ENCODE measurements at regions not wholly inside any gene's neighbourhood (a gene's known extent, or its start where the extent isn't known, plus 50 kb on each side); places are given as distances from the start of the nearest gene placed in this dataset.
"Not testable (repeated sequence)": the region's sequence is repeated elsewhere in the genome, so short reads cannot be mapped to it uniquely, and the experiment has no call there.

GRCh38 chr9:107826688-107826983, 337.1 kb upstream of the KLF4 start:
- H3K9me2 ChIP-seq (ENCODE audit: insufficient read depth); H3K4me1 Mint-ChIP-seq; H3F3A ChIP-seq (replicated peaks; ENCODE audit: low read depth); H3K27ac ChIP-seq (ENCODE audit: low read depth); H3K36me3 Mint-ChIP-seq (ENCODE audit: low read depth); H3K4me3 Mint-ChIP-seq; H3K27ac Mint-ChIP-seq; DNase-seq (ENCODE audit: low spot score); H3K27me3 ChIP-seq (ENCODE audit: insufficient read depth); H3K4me3 ChIP-seq; H3K4me2 ChIP-seq; H3K36me3 ChIP-seq (ENCODE audit: insufficient read depth); ATAC-seq; H3K79me2 ChIP-seq (replicated peaks; ENCODE audit: insufficient read depth); H3K27me3 Mint-ChIP-seq (ENCODE audit: insufficient read depth, low read depth, poor library complexity); H3K9me3 Mint-ChIP-seq; H3K4me1 ChIP-seq (ENCODE audit: insufficient read depth); H4K20me1 ChIP-seq (replicated peaks; ENCODE audit: insufficient read depth); H2AFZ ChIP-seq: not testable (repeated sequence)

GRCh38 chr9:107824556-107824955, 335.0 kb upstream of the KLF4 start:
- Mint-ChIP-seq H3K4me3 (no peak overlapping the region), H3K27ac (no peak overlapping the region), H3K27me3 (ENCODE audit: insufficient read depth, low read depth, poor library complexity) (no peaks in the 10 kb centered on the region), H3K9me3 (no peaks in the 10 kb centered on the region; the same call in 2 of the 3 replicates), H3K4me1 (peaks cover 16% of the 10 kb centered on the region), H3K36me3 (ENCODE audit: low read depth) (no peaks in the 10 kb centered on the region)
- no peaks in the 10 kb centered on the region for H3F3A ChIP-seq (replicated peaks; ENCODE audit: low read depth)
- no peaks in the 10 kb centered on the region for H3K36me3 ChIP-seq (ENCODE audit: insufficient read depth)
- no peak overlapping the region for H3K4me3 ChIP-seq
- DNase-seq (ENCODE audit: low spot score): no peak
- no peak for ATAC-seq
- no peak overlapping the region for H3K27ac ChIP-seq (ENCODE audit: low read depth)
- H3K4me2 ChIP-seq: no peak overlapping the region
- H3K79me2 ChIP-seq (replicated peaks; ENCODE audit: insufficient read depth): no peaks in the 10 kb centered on the region
- H3K4me1 ChIP-seq (ENCODE audit: insufficient read depth): peaks cover 13% of the 10 kb centered on the region
- H3K27me3 ChIP-seq (ENCODE audit: insufficient read depth): no peaks in the 10 kb centered on the region
- no peaks in the 10 kb centered on the region for H4K20me1 ChIP-seq (replicated peaks; ENCODE audit: insufficient read depth)
- H3K9me2 ChIP-seq (ENCODE audit: insufficient read depth): peaks cover 3% of the 10 kb centered on the region; the same call in 1 of the 2 replicates
- no peak overlapping the region for H2AFZ ChIP-seq
- TF ChIP-seq NANOG (IDR thresholded peaks at IDR 0.05; ENCODE audit: borderline replicate concordance): no peak
- TF ChIP-seq CREB1 (CRISPR knock-in tag; IDR thresholded peaks at IDR 0.05; ENCODE audit: low read depth): no peak
- no peak for TF ChIP-seq CTCF (conservative IDR thresholded peaks at IDR 0.05; ENCODE audit: low read depth in 2 of 2)
- no peak for TF ChIP-seq ZNF462 (CRISPR knock-in tag; IDR thresholded peaks at IDR 0.05)
- no peak for TF ChIP-seq ZNF114 (CRISPR knock-in tag; IDR thresholded peaks at IDR 0.05)
- no peak for TF ChIP-seq EZH2 (IDR thresholded peaks at IDR 0.05; ENCODE audit: low read depth, unreplicated experiment)
- no peak for TF ChIP-seq ZNF331 (CRISPR knock-in tag; IDR thresholded peaks at IDR 0.05; ENCODE audit: low read depth)
- no peak for TF ChIP-seq JUNB (IDR thresholded peaks at IDR 0.05; ENCODE audit: unreplicated experiment)
- TF ChIP-seq REST (IDR thresholded peaks at IDR 0.05; ENCODE audit: unreplicated experiment): no peak
- no peak for TF ChIP-seq POLR2AphosphoS5 (IDR thresholded peaks at IDR 0.05; ENCODE audit: low read depth)
- no peak for TF ChIP-seq EZH2phosphoT487 (IDR thresholded peaks at IDR 0.05; ENCODE audit: unreplicated experiment)

All from GM23338 (cell line).